Gastrocnemius medialis (tissue), 4 donors: ENCODE measurements at regions not wholly inside any gene's neighbourhood (a gene's known extent, or its start where the extent isn't known, plus 50 kb on each side); places are given as distances from the start of the nearest gene placed in this dataset.

Source experiments
- ATAC-seq, 2 donors: fragments of 150-250 bp; one replicate each; pipeline ENCODE4 v1.9.1; 2016
- DNase-seq, 2 donors: peaks; one replicate each; pipeline ENCODE4 v3.0.0-alpha.2; 2019
- H3K27ac ChIP-seq, 4 donors: fragments of 200-600 bp; sonication (generic); 1 replicate in 1 of 4; 2 replicates in 3 of 4; pipeline ENCODE4 v1.5.1; 2016 to 2018; ENCODE audit warnings: mild to moderate bottlenecking in 2 of 4, moderate library complexity in 1 of 4
- H3K27me3 ChIP-seq, 3 donors: fragments of 200-600 bp; sonication (generic) in 2 of 3; 1 replicate in 1 of 3; 2 replicates in 2 of 3; pipeline versions ENCODE4 v1.5.1 to v1.6.0; 2016 to 2019; ENCODE audit warnings: mild to moderate bottlenecking in 1 of 3, moderate library complexity in 1 of 3
- H3K36me3 ChIP-seq, 2 donors: fragments of 200-600 bp; sonication (generic) in 1 of 2; one replicate each; pipeline ENCODE4 v1.5.1; 2017 to 2018
- H3K4me1 ChIP-seq, 2 donors: fragments of 200-600 bp; sonication (generic) in 1 of 2; one replicate each; pipeline ENCODE4 v1.5.1; 2016 to 2017; ENCODE audit warnings: mild to moderate bottlenecking in 2 of 2
- H3K4me3 ChIP-seq, 4 donors: fragments of 200-600 bp; sonication (generic) in 3 of 4; 1 replicate in 1 of 4; 2 replicates in 3 of 4; pipeline ENCODE4 v1.5.1; 2016 to 2019; ENCODE audit warnings: mild to moderate bottlenecking in 2 of 4
- H3K9me3 ChIP-seq, 3 donors: fragments of 200-600 bp; sonication (generic) in 2 of 3; 1 replicate in 1 of 3; 2 replicates in 2 of 3; pipeline ENCODE4 v1.5.1; 2016 to 2019
- CTCF ChIP-seq, 5 experiments: fragments of 450-650 bp in 3 of 5; fragments of 200-600 bp in 2 of 5; sonication (generic) in 2 of 5; IDR thresholded peaks in 4 of 5; conservative IDR thresholded peaks in 1 of 5; 1 replicate in 4 of 5; 2 replicates in 1 of 5; pipeline ENCODE4 v1.5.1; 2016 to 2019; ENCODE audit warnings: antibody characterized with exemption in 5 of 5, mild to moderate bottlenecking in 3 of 5, moderate library complexity in 3 of 5
- POLR2A ChIP-seq, 2 donors: fragments of 450-650 bp; IDR thresholded peaks; one replicate each; pipeline ENCODE4 v1.6.1; 2017; ENCODE audit warnings: antibody characterized with exemption in 2 of 2, mild to moderate bottlenecking in 2 of 2, moderate library complexity in 2 of 2
- in situ Hi-C, 4 donors: fragments of 200-750 bp; cut with MboI; loops; one replicate each; pipeline versions ENCODE4 v1.15.0 to v1.8.0; 2017; ENCODE audit warnings: low sequenced_read_pairs in 4 of 4
- intact Hi-C: fragments of 100-400 bp; cut with DNase I; formaldehyde crosslinking; loops from one replicate; pipeline ENCODE4 v1.15.1; 2023; ENCODE audit warnings: low total_unique reads

GRCh38 chr12:118773956-118774723 is 207.2 kb upstream of the SRRM4 start:
- H3K4me3 ChIP-seq, result no peak overlapping the region
- H3K9me3 ChIP-seq, result no peaks in the 10 kb centered on the region
- peaks cover 6 to 26% (median 8%) of the 10 kb centered on the region in 3 donors for H3K27me3 ChIP-seq
- intact Hi-C loops (no loop called here), in situ Hi-C loops (no loop called here)
- TF ChIP-seq POLR2A (IDR thresholded peaks at IDR 0.05) (no peak), CTCF (IDR thresholded peaks at IDR 0.05 in 4 of 5, conservative IDR thresholded peaks at IDR 0.05 in 1 of 5) (no peak)
- H3K36me3 ChIP-seq, result no peaks in the 10 kb centered on the region
- ATAC-seq (no peak), DNase-seq (no peak)
- H3K4me1 ChIP-seq, result no peaks in the 10 kb centered on the region
- no peak overlapping the region for H3K27ac ChIP-seq

- ATAC-seq (no peak), DNase-seq (no peak)
- Histone ChIP-seq H3K27me3 (peaks cover 6 to 13% (median 8%) of the 10 kb centered on the region in 3 donors), H3K4me1 (no peaks in the 10 kb centered on the region), H3K4me3 (no peak overlapping the region), H3K27ac (no peak overlapping the region), H3K9me3 (no peaks in the 10 kb centered on the region), H3K36me3 (no peaks in the 10 kb centered on the region)
- in situ Hi-C loops (no loop called here), intact Hi-C loops (no loop called here)
- TF ChIP-seq CTCF (IDR thresholded peaks at IDR 0.05 in 4 of 5, conservative IDR thresholded peaks at IDR 0.05 in 1 of 5) (no peak), POLR2A (IDR thresholded peaks at IDR 0.05) (no peak)
Observed at GRCh38 chr12:118777504-118777903, 203.8 kb upstream of the SRRM4 start.

GRCh38 chr12:118778077-118778476 is 203.3 kb upstream of the SRRM4 start:
- H3K4me3 ChIP-seq, result no peak overlapping the region
- H3K27me3 ChIP-seq, result peaks cover 1 to 8% (median 7%) of the 10 kb centered on the region in 3 donors
- DNase-seq (no peak), ATAC-seq (no peak)
- in situ Hi-C loops, result no loop called here
- H3K27ac ChIP-seq, result no peak overlapping the region
- TF ChIP-seq POLR2A (IDR thresholded peaks at IDR 0.05) (no peak), CTCF (IDR thresholded peaks at IDR 0.05 in 4 of 5, conservative IDR thresholded peaks at IDR 0.05 in 1 of 5) (no peak)
- no peaks in the 10 kb centered on the region for H3K4me1 ChIP-seq
- intact Hi-C loops, result no loop called here
- H3K36me3 ChIP-seq, result no peaks in the 10 kb centered on the region
- no peaks in the 10 kb centered on the region for H3K9me3 ChIP-seq

- TF ChIP-seq CTCF (IDR thresholded peaks at IDR 0.05 in 4 of 5, conservative IDR thresholded peaks at IDR 0.05 in 1 of 5) (no peak), POLR2A (IDR thresholded peaks at IDR 0.05) (no peak)
- no peaks in the 10 kb centered on the region for H3K9me3 ChIP-seq
- ATAC-seq, result no peak
- H3K4me1 ChIP-seq, result no peaks in the 10 kb centered on the region
- DNase-seq, result no peak
- H3K36me3 ChIP-seq, result no peaks in the 10 kb centered on the region
- H3K27me3 ChIP-seq, result no peaks in the 10 kb centered on the region
- no peak overlapping the region for H3K4me3 ChIP-seq
- in situ Hi-C loops (no loop called here), intact Hi-C loops (no loop called here)
- H3K27ac ChIP-seq, result no peak overlapping the region
Observed at GRCh38 chr12:118780939-118781338, 200.4 kb upstream of the SRRM4 start.

- Histone ChIP-seq H3K9me3 (no peaks in the 10 kb centered on the region), H3K27me3 (no peaks in the 10 kb centered on the region), H3K4me3 (no peak overlapping the region), H3K27ac (no peak overlapping the region), H3K4me1 (no peaks in the 10 kb centered on the region), H3K36me3 (no peaks in the 10 kb centered on the region)
- in situ Hi-C loops (no loop called here), intact Hi-C loops (no loop called here)
- TF ChIP-seq POLR2A (IDR thresholded peaks at IDR 0.05) (no peak), CTCF (IDR thresholded peaks at IDR 0.05 in 4 of 5, conservative IDR thresholded peaks at IDR 0.05 in 1 of 5) (no peak)
- no peak for ATAC-seq
- no peak for DNase-seq
Observed at GRCh38 chr12:118781692-118782091, 199.6 kb upstream of the SRRM4 start.
